SK-N-SH (cell line): ENCODE measurements at regions not wholly inside any gene's neighbourhood (a gene's known extent, or its start where the extent isn't known, plus 50 kb on each side); places are given as distances from the start of the nearest gene placed in this dataset.

Source experiments
- CTCF ChIA-PET: fragments of 300-600, 350-600 bp; formaldehyde crosslinking; extraction: SDS; loops from one replicate; lab custom pipeline; 2021; lab: Yijun Ruan, JAX
- POLR2A ChIA-PET: fragments of 350-600 bp; sonication (Branson Sonifier 250); formaldehyde crosslinking; extraction: SDS; loops from one replicate; lab custom pipeline; 2020; ENCODE audit warnings: antibody characterized with exemption, inconsistent platforms; lab: Yijun Ruan, JAX
- DNase-seq: peaks from one replicate; pipeline ENCODE4 v3.0.0; 2012
- H2AFZ ChIP-seq: fragments of 200-600 bp; sonication (generic); 2 replicates; pipeline ENCODE4 v1.8.1; 2016; ENCODE audit warnings: antibody characterized with exemption, mild to moderate bottlenecking, low read depth
- H3F3A ChIP-seq: fragments of 200-600 bp; sonication (generic); replicated peaks from 2 replicates; pipeline ENCODE3; 2016; ENCODE audit warnings: antibody characterized with exemption, mild to moderate bottlenecking; ENCODE audit not compliant: insufficient read depth
- H3K27ac ChIP-seq, 2 experiments: fragments of 200-500 bp in 1 of 2; fragments of 200-600 bp in 1 of 2; sonication (Bioruptor generic) in 1 of 2; sonication (generic), shearing (Covaris generic) in 1 of 2; 2 replicates each; pipeline versions ENCODE4 v1.5.1 to v1.6.1; 2014 to 2016; ENCODE audit warnings: low read depth in 2 of 2, inconsistent platforms in 1 of 2, low read length in 1 of 2, mild to moderate bottlenecking in 1 of 2, mixed read lengths in 1 of 2
- H3K27me3 ChIP-seq: fragments of 200-600 bp; sonication (generic), shearing (Covaris generic); 2 replicates; pipeline ENCODE4 v1.6.1; 2016; ENCODE audit warnings: mixed run types; ENCODE audit not compliant: insufficient read depth
- H3K36me3 ChIP-seq, 2 experiments: fragments of 200-500 bp in 1 of 2; fragments of 200-600 bp in 1 of 2; sonication (Bioruptor generic) in 1 of 2; sonication (generic) in 1 of 2; replicated peaks in 1 of 2; 2 replicates each; pipeline versions ENCODE3 to v1.5.1; 2014 to 2016; ENCODE audit warnings: low read length in 1 of 2, mild to moderate bottlenecking in 1 of 2; ENCODE audit not compliant: insufficient read depth in 2 of 2, control insufficient read depth in 1 of 2
- H3K4me1 ChIP-seq, 2 experiments: fragments of 200-500 bp in 1 of 2; fragments of 200-600 bp in 1 of 2; sonication (Bioruptor generic) in 1 of 2; sonication (generic), shearing (Covaris generic) in 1 of 2; 2 replicates each; pipeline versions ENCODE4 v1.5.1 to v1.6.1; 2014 to 2016; ENCODE audit warnings: low read depth in 1 of 2, low read length in 1 of 2, mixed run types in 1 of 2; ENCODE audit not compliant: insufficient read depth in 2 of 2, control insufficient read depth in 1 of 2
- H3K4me2 ChIP-seq: fragments of 200-600 bp; sonication (generic), shearing (Covaris generic); 2 replicates; pipeline ENCODE4 v1.6.1; 2017; ENCODE audit warnings: mixed run types
- H3K4me3 ChIP-seq, 2 experiments: fragments of 200-500 bp in 1 of 2; fragments of 200-600 bp in 1 of 2; sonication (Bioruptor generic) in 1 of 2; sonication (generic), shearing (Covaris generic) in 1 of 2; 2 replicates each; pipeline versions ENCODE4 v1.5.1 to v1.8.1; 2014 to 2016; ENCODE audit warnings: low read depth in 2 of 2, inconsistent platforms in 1 of 2, low read length in 1 of 2, mild to moderate bottlenecking in 1 of 2, mixed read lengths in 1 of 2, moderate library complexity in 1 of 2
- H3K79me2 ChIP-seq: fragments of 200-600 bp; sonication (generic); 2 replicates; pipeline ENCODE4 v1.8.1; 2017; ENCODE audit warnings: mild to moderate bottlenecking; ENCODE audit not compliant: insufficient read depth
- H3K9ac ChIP-seq: fragments of 200-600 bp; sonication (generic); 2 replicates; pipeline ENCODE4 v1.6.1; 2017; ENCODE audit warnings: mixed run types
- H3K9me2 ChIP-seq: fragments of 200-600 bp; sonication (generic); 2 replicates; pipeline ENCODE4 v1.6.1; 2017; ENCODE audit warnings: mixed run types
- H3K9me3 ChIP-seq: fragments of 200-600 bp; sonication (generic); 2 replicates; pipeline ENCODE4 v1.6.1; 2017; ENCODE audit warnings: mixed run types, mild to moderate bottlenecking, moderate library complexity
- H4K20me1 ChIP-seq: fragments of 200-600 bp; sonication (generic); 2 replicates; pipeline ENCODE4 v1.6.1; 2017; ENCODE audit warnings: mild to moderate bottlenecking, mixed run types; ENCODE audit not compliant: insufficient read depth
- CHD2 ChIP-seq: fragments of 150-350 bp; IDR thresholded peaks from 2 replicates; pipeline ENCODE4 v1.6.1; 2018; ENCODE audit warnings: low read length; ENCODE audit not compliant: partially characterized antibody
- EP300 ChIP-seq, 2 experiments: IDR thresholded peaks; 2 replicates each; pipeline versions ENCODE4 v1.4.0 to v1.6.1; 2012; ENCODE audit warnings: borderline replicate concordance in 1 of 2, low read depth in 1 of 2, low read length in 1 of 2
- EZH2phosphoT487 ChIP-seq: fragments of 200-600 bp; sonication (generic); IDR thresholded peaks from 2 replicates; pipeline ENCODE4 v1.6.1; 2017; ENCODE audit warnings: low read depth, mixed run types, mild to moderate bottlenecking, antibody characterized with exemption, moderate library complexity, borderline replicate concordance
- GATA2 ChIP-seq: sonication (generic); formaldehyde crosslinking; IDR thresholded peaks from 2 replicates; pipeline ENCODE4 v1.5.0; 2020; ENCODE audit warnings: mild to moderate bottlenecking, missing genetic modification reagents
- NRF1 ChIP-seq: IDR thresholded peaks from 2 replicates; pipeline ENCODE4 v1.6.1; 2012; ENCODE audit warnings: low read depth, mild to moderate bottlenecking, low read length
- POLR2AphosphoS5 ChIP-seq: IDR thresholded peaks from 2 replicates; pipeline ENCODE4 v1.6.1; 2012; ENCODE audit warnings: low read depth, low read length
- RAD21 ChIP-seq: IDR thresholded peaks from 2 replicates; pipeline ENCODE4 v1.6.1; 2012; ENCODE audit warnings: mild to moderate bottlenecking, low read length
- RCOR1 ChIP-seq: fragments of 150-350 bp; IDR thresholded peaks from 2 replicates; pipeline ENCODE4 v1.6.1; 2017; ENCODE audit warnings: antibody characterized with exemption, low read length
- RXRA ChIP-seq: IDR thresholded peaks from 2 replicates; pipeline ENCODE4 v1.4.0; 2012; ENCODE audit warnings: low read depth, mild to moderate bottlenecking, borderline replicate concordance
- SIN3A ChIP-seq: IDR thresholded peaks from 2 replicates; pipeline ENCODE4 v1.6.1; 2012; ENCODE audit warnings: low read depth, mild to moderate bottlenecking, low read length, moderate library complexity, borderline replicate concordance
- SMC3 ChIP-seq: IDR thresholded peaks from 2 replicates; pipeline ENCODE4 v1.6.1; 2012; ENCODE audit warnings: low read depth, low read length, improper control_type of control experiment
- TAF1 ChIP-seq: IDR thresholded peaks from 2 replicates; pipeline ENCODE4 v1.6.1; 2012; ENCODE audit warnings: low read depth, mild to moderate bottlenecking, low read length, moderate library complexity, borderline replicate concordance
- TCF12 ChIP-seq: IDR thresholded peaks from 2 replicates; pipeline ENCODE4 v1.4.0; 2012
- WGBS: methylation state at CpG from one replicate; pipeline ENCODE4 v1.1.6; 2017; ENCODE audit warnings: low lambda C conversion rate; 5-methylcytosine and 5-hydroxymethylcytosine counted together
- TF ChIP-seq, protein P1 (sequence below): fragments of 200-600 bp; sonication (generic); IDR thresholded peaks from 2 replicates; pipeline ENCODE4 v1.6.1; 2017; ENCODE audit warnings: antibody characterized with exemption, mild to moderate bottlenecking, moderate library complexity
- TF ChIP-seq, protein P2 (sequence below): IDR thresholded peaks from 2 replicates; pipeline ENCODE4 v1.6.1; 2012; ENCODE audit warnings: mild to moderate bottlenecking, low read depth, low read length, moderate library complexity
- TF ChIP-seq, protein P3 (sequence below): fragments of 150-350 bp; IDR thresholded peaks from 2 replicates; pipeline ENCODE4 v1.6.1; 2017; ENCODE audit warnings: antibody characterized with exemption, low read length, low read depth, borderline replicate concordance
- TF ChIP-seq, protein P4 (sequence below): IDR thresholded peaks from 2 replicates; pipeline ENCODE4 v1.4.0; 2012; ENCODE audit warnings: low read depth, borderline replicate concordance

DNA sequence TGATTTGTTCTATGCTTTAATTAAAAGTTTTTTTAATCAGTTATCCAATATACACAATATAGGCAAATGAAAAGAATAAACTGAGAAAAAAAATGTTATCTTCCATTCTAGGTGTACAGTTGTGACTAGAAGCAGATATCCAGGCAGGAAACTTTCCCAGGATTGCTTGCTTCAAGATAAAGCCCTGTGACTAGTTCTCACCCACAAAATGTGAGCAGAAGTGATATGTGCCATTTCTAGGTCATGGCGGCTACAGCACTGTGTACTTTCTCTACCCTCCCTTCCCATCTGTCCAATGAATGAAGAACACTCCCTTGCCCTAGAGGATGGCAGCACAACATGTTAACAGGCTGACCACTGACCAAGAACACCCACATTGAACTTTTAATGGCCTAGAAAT, 110.5 kb upstream of the STT3B start (continued):
- TF ChIP-seq, protein P1, sequence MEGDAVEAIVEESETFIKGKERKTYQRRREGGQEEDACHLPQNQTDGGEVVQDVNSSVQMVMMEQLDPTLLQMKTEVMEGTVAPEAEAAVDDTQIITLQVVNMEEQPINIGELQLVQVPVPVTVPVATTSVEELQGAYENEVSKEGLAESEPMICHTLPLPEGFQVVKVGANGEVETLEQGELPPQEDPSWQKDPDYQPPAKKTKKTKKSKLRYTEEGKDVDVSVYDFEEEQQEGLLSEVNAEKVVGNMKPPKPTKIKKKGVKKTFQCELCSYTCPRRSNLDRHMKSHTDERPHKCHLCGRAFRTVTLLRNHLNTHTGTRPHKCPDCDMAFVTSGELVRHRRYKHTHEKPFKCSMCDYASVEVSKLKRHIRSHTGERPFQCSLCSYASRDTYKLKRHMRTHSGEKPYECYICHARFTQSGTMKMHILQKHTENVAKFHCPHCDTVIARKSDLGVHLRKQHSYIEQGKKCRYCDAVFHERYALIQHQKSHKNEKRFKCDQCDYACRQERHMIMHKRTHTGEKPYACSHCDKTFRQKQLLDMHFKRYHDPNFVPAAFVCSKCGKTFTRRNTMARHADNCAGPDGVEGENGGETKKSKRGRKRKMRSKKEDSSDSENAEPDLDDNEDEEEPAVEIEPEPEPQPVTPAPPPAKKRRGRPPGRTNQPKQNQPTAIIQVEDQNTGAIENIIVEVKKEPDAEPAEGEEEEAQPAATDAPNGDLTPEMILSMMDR, result no peak
- TF ChIP-seq TAF1 (no peak), POLR2AphosphoS5 (no peak), EZH2phosphoT487 (no peak), RXRA (no peak), SIN3A (no peak), SMC3 (no peak)
- TF ChIP-seq, protein P2, sequence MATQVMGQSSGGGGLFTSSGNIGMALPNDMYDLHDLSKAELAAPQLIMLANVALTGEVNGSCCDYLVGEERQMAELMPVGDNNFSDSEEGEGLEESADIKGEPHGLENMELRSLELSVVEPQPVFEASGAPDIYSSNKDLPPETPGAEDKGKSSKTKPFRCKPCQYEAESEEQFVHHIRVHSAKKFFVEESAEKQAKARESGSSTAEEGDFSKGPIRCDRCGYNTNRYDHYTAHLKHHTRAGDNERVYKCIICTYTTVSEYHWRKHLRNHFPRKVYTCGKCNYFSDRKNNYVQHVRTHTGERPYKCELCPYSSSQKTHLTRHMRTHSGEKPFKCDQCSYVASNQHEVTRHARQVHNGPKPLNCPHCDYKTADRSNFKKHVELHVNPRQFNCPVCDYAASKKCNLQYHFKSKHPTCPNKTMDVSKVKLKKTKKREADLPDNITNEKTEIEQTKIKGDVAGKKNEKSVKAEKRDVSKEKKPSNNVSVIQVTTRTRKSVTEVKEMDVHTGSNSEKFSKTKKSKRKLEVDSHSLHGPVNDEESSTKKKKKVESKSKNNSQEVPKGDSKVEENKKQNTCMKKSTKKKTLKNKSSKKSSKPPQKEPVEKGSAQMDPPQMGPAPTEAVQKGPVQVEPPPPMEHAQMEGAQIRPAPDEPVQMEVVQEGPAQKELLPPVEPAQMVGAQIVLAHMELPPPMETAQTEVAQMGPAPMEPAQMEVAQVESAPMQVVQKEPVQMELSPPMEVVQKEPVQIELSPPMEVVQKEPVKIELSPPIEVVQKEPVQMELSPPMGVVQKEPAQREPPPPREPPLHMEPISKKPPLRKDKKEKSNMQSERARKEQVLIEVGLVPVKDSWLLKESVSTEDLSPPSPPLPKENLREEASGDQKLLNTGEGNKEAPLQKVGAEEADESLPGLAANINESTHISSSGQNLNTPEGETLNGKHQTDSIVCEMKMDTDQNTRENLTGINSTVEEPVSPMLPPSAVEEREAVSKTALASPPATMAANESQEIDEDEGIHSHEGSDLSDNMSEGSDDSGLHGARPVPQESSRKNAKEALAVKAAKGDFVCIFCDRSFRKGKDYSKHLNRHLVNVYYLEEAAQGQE, result no peak

DNA sequence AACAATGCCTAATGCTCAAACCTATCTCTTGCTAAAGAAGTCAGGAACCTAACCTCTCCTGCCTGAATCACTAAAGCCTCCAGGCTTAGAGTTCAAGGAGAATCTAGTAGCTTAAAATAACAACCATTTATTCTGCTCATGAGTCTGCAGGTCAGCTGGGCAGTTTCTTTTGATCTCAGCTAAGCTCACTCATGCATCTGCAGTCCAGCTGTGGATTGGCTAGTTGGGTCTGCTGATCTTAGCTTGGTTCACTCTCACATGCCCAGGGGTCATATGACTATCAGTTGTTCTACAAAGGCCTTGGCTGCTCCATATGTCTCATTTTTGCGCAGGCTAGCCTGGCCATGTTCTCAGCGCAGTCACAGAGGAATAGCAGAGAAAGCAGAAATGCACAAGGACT, 109.2 kb upstream of the STT3B start:
- POLR2A ChIA-PET, result interaction anchor here (1.3 kb wide), 1 partner anchor 109 kb away, joined by 6 read pairs; the partner anchor contains the start of gene STT3B

More for the DNA sequence above, 109.2 kb upstream of the STT3B start:
- Histone ChIP-seq H4K20me1 (no peaks in the 10 kb centered on the region), H2AFZ (no peak overlapping the region), H3K9me2 (no peaks in the 10 kb centered on the region), H3F3A (no peaks in the 10 kb centered on the region), H3K4me2 (no peak overlapping the region), H3K27me3 (no peaks in the 10 kb centered on the region), H3K4me3 (no peak overlapping the region), H3K36me3 (no peaks in the 10 kb centered on the region), H3K9ac (no peak overlapping the region), H3K9me3 (no peaks in the 10 kb centered on the region), H3K27ac (peak overlapping the region in 1 of 2 experiments; percentile 87; a peak in 2 of 4 replicates), H3K79me2 (no peaks in the 10 kb centered on the region), H3K4me1 (peaks cover 0 to 16% of the 10 kb centered on the region in 2 experiments; a peak in 2 of 4 replicates)
- CTCF ChIA-PET, result interaction anchor here (1.0 kb wide), 1 partner anchor 47 kb away, joined by 3 read pairs; no protein-coding TSS in a partner anchor
- peak; percentile 35 for DNase-seq
- WGBS, result 58% methylated on average over 2 of the region's 2 CpGs
- TF ChIP-seq RAD21, result 0 out of 2 replicates have a peak, but pooled peaks have one; percentile 11
- TF ChIP-seq, protein P3, sequence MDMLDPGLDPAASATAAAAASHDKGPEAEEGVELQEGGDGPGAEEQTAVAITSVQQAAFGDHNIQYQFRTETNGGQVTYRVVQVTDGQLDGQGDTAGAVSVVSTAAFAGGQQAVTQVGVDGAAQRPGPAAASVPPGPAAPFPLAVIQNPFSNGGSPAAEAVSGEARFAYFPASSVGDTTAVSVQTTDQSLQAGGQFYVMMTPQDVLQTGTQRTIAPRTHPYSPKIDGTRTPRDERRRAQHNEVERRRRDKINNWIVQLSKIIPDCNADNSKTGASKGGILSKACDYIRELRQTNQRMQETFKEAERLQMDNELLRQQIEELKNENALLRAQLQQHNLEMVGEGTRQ, result peak; percentile 54; the same call in 1 of the 2 replicates
- TF ChIP-seq CHD2, result peak; percentile 45
- peak in 1 of 2 experiments; percentile 52; a peak in 1 of 4 replicates for TF ChIP-seq EP300 (IDR thresholded peaks at IDR 0.05; ENCODE audit: borderline replicate concordance in 1 of 2, low read depth in 1 of 2, low read length in 1 of 2)
- no peak for TF ChIP-seq TCF12
- peak; percentile 36; the same call in 1 of the 2 replicates for TF ChIP-seq GATA2 (CRISPR knock-in tag)
- TF ChIP-seq TAF1, result no peak
- TF ChIP-seq, protein P4, sequence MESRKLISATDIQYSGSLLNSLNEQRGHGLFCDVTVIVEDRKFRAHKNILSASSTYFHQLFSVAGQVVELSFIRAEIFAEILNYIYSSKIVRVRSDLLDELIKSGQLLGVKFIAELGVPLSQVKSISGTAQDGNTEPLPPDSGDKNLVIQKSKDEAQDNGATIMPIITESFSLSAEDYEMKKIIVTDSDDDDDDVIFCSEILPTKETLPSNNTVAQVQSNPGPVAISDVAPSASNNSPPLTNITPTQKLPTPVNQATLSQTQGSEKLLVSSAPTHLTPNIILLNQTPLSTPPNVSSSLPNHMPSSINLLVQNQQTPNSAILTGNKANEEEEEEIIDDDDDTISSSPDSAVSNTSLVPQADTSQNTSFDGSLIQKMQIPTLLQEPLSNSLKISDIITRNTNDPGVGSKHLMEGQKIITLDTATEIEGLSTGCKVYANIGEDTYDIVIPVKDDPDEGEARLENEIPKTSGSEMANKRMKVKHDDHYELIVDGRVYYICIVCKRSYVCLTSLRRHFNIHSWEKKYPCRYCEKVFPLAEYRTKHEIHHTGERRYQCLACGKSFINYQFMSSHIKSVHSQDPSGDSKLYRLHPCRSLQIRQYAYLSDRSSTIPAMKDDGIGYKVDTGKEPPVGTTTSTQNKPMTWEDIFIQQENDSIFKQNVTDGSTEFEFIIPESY, result no peak
- TF ChIP-seq RCOR1, result peak; percentile 76
- TF ChIP-seq NRF1, result no peak
